GM21723 (cell line): ENCODE measurements at regions not wholly inside any gene's neighbourhood (a gene's known extent, or its start where the extent isn't known, plus 50 kb on each side); places are given as distances from the start of the nearest gene placed in this dataset.

ENCODE experiments used
- ATAC-seq: cut with Tn5 transposase; IDR thresholded peaks from one replicate; pipeline ENCODE4 v1.9.1; 2021; ENCODE audit warnings: mild to moderate bottlenecking, moderate library complexity; ENCODE audit not compliant: unreplicated experiment

GRCh38 chr15:31545257-31545656 is 218.6 kb downstream of the KLF13 start:
- no peak for ATAC-seq

DNA sequence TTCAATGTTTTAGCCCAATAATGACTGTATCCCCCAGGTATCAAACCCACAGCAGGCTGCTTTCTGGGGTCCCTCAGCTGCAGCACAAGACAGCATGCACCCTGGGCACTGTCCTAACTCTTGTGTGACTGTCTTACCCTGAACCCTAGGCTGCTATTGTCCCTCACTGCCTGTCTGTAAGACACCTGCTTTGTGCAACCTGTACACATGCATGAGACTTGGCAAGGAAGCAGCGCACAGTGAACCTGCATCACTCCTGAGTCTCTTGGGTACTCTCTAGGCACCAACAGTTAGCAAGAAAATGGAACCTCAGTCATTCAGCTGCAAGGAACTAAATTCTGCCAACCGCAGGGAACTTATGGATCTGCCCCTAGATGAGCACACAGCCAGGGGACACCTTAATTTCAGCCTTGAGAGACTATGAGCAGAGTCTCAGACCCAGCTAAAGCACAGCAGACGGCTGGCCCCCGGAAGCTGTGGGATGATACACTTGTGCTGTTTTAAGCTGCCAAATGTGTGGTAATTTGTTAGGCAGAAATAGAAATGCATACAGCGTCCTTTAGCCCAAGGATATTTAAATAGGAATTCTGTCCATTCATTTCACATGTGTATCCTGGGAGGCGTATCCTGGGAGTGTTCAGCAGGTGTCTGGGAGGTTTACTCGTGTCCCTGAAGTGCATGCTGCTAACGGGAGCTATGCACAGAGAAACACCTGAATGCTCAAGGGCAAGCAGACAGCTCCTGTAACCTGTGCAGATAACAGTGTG is 223.8 kb downstream of the KLF13 start:
- no peak for ATAC-seq

- no peak for ATAC-seq
These were observed 224.7 kb downstream of the KLF13 start for GRCh38 chr15:31551323-31551722.

DNA sequence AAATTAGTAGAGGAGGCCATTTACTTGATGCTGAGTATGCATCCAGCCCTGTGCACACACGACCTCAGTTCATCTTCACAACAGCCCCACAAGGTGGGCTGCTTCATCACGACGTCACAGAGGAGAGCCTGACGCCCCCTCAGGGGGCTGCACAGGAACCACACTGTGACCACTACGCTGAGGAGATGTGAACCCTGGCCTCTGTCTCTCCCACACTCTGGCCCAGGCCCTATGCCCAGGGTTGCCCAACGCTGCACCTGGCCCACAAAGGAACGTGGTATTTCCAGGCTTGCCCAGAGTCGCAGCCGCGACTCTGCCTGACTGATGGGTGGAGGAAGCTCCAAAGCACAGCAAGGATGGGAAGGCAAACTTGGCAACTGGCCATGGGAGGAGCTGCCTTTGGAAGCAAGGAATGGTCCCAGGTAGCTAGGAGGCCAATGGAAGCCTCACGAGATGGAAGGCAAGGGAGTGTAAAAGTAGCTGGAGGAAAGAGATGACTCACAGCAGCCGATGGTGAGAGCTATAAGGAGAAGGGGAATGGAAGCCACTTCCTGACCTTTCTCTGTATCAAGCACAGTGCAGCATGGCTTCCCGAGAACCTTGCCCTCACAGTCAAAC is 226.0 kb downstream of the KLF13 start:
- no peak for ATAC-seq

DNA sequence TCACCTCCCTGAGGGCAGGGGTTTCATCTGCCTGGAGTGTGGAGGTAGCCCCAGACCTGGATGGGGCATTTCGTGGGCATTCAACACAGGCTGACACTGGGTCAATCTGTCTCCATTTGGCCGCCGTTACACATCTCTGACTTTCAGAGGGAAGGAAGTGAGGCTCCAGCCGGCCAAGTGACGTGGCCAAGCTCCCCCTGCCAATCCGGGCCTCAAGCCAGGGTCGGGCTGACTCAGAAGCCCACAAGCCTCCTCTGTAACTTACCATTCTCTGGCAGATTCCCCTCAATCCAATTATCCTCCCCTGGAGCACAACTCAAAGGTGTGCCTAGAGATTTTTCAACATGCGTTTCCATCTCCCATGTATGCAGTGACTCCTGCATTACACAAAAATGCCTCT is 227.6 kb downstream of the KLF13 start:
- no peak for ATAC-seq

GRCh38 chr15:31555022-31555421 is 228.4 kb downstream of the KLF13 start:
- no peak for ATAC-seq

- ATAC-seq, result no peak
These were observed 230.0 kb downstream of the KLF13 start for GRCh38 chr15:31556494-31557150.

GRCh38 chr15:31557899-31558298 is 231.3 kb downstream of the KLF13 start:
- no peak for ATAC-seq

GRCh38 chr15:31558840-31559239 is 232.2 kb downstream of the KLF13 start:
- ATAC-seq, result no peak

DNA sequence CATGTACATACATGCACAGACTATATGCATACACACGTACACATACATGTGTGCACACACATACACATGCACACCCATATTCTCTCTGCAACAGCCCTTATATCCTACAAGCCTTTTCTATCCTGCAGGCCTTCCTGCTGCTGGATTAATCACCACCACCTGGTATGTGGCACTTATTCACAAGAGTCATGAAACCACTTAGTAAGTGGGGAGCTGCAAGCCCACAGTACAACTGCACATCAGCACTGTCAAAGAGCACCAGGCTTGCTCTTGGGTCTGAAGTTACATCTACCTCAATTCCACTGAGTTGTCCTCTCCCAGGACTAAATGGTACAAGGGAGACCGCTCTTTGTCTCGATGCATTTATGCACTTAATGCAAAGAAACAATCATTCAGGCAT is 233.2 kb downstream of the KLF13 start:
- ATAC-seq, result no peak

GRCh38 chr15:31560643-31561042 is 234.0 kb downstream of the KLF13 start:
- ATAC-seq, result no peak

- ATAC-seq, result no peak
These were observed 234.5 kb downstream of the KLF13 start for GRCh38 chr15:31561156-31561555.

DNA sequence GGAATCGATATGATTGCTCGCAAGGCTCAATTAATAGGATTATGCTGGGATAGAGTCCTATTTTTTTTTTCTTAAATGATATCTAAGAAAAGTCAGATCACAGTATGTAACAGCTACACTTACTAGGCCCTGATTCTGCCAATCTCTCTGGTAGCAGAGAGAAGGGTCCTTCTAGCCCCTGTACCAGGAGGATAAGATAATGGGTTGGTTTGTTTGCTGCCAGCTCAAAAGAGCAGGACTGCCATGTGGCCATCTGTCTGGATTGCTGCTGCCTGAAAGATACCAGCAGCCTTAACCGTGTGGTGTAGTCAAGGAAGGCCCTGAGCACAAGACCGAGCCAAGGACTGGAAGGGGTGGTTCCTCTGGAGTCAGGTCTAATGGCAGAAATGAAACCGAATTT is 236.4 kb downstream of the KLF13 start:
- ATAC-seq, result no peak

DNA sequence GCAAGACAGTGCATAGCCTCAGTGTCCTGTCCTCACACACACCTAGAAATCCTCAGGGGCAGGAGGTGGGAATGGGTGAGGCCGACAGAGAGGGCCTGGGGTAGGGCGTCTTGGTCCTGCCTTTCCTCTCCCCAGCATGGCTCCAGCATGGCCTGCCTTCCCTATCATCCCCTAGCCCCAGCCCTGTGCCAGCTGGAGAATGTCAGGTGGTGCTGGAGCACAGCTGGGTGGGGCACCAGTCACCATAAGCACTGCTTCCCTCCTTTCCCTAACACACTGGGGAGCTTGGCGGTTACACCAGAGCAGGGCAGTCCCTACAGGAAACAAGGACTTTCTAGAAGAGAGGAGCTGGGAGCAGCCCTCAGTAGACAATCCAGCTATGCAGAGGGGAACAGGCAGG is 236.8 kb downstream of the KLF13 start:
- ATAC-seq, result no peak

- ATAC-seq, result no peak
These were observed 241.2 kb downstream of the KLF13 start for GRCh38 chr15:31567861-31568260.

DNA sequence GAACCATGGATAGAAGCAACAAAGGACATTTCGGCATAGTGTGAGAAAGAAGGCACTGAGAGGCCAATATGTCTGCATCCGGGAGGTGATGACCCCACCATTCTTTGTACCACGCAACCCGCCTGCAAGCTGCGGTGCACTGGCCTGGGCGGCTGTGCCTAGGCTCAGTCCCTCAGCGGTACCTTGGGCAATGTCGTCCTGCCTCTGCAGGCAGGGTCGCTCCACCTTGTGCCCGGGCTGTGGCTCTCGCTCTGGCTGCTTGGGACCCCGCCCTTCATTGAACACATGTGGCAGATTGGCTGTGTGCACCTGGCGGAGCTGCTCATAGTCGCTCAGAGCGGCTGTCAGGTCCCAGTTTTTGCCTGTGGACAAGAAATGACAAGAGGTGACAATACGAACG is 243.2 kb downstream of the KLF13 start:
- ATAC-seq, result no peak

GRCh38 chr15:31570591-31570990 is 244.0 kb downstream of the KLF13 start:
- no peak for ATAC-seq

DNA sequence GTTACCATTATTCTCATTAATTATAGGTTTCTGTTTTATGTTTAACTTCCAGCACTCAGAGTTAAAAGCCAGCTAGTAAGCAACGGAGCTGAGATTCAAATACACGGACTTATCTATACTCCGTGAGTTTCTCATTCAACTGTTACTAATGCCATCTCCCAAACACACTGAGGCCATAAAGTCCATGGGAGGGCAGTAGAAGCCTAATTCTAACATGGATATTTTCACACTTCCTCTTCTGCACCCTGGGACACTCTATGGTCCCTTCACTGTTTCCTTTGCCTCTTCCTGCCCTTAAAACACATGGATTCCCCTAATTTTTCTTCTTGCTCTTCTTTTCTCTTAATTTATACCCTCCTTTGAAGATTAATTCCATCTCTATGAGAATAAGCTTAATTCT is 245.0 kb downstream of the KLF13 start:
- no peak for ATAC-seq

GRCh38 chr15:31573759-31574158 is 247.1 kb downstream of the KLF13 start:
- no peak for ATAC-seq

- ATAC-seq, result no peak
These were observed 248.1 kb downstream of the KLF13 start for GRCh38 chr15:31574766-31575165.

GRCh38 chr15:31577108-31577507 is 250.5 kb downstream of the KLF13 start:
- no peak for ATAC-seq

GRCh38 chr15:31579282-31579681 is 252.6 kb downstream of the KLF13 start:
- ATAC-seq, result no peak
